Mesenchymal stem cell (in vitro differentiated cells and primary cell): ENCODE measurements at regions not wholly inside any gene's neighbourhood (a gene's known extent, or its start where the extent isn't known, plus 50 kb on each side); places are given as distances from the start of the nearest gene placed in this dataset.

ENCODE experiments used
- DNase-seq: peaks from one replicate; pipeline ENCODE4 v3.0.0-alpha.2; 2013
- H2AFZ ChIP-seq: one replicate; pipeline ENCODE4 v1.6.1; 2013; ENCODE audit warnings: low read depth, mild to moderate bottlenecking, control low read depth, inconsistent platforms, low read length, moderate library complexity
- H2AK5ac ChIP-seq: 2 replicates; pipeline ENCODE4 v1.6.1; 2013; ENCODE audit warnings: low read length, moderate library complexity, mild to moderate bottlenecking, inconsistent platforms; ENCODE audit not compliant: severe bottlenecking
- H2BK120ac ChIP-seq: one replicate; pipeline ENCODE4 v1.6.1; 2013; ENCODE audit warnings: low read depth, mild to moderate bottlenecking, inconsistent platforms, low read length, moderate library complexity
- H2BK12ac ChIP-seq, 2 experiments: one replicate each; pipeline ENCODE4 v1.6.1; 2013; ENCODE audit warnings: inconsistent platforms in 2 of 2, low read length in 2 of 2, mild to moderate bottlenecking in 2 of 2, moderate library complexity in 2 of 2, control low read depth in 1 of 2
- H2BK15ac ChIP-seq: one replicate; pipeline ENCODE4 v1.6.1; 2013; ENCODE audit warnings: mild to moderate bottlenecking, low read depth, inconsistent platforms; ENCODE audit not compliant: poor library complexity, severe bottlenecking
- H2BK5ac ChIP-seq: 2 replicates; pipeline ENCODE4 v1.6.1; 2013; ENCODE audit warnings: low read depth, mild to moderate bottlenecking, low read length, control low read depth, inconsistent platforms; ENCODE audit not compliant: poor library complexity, severe bottlenecking
- H3K14ac ChIP-seq, 2 experiments: one replicate each; pipeline ENCODE4 v1.6.1; 2013; ENCODE audit warnings: inconsistent platforms in 2 of 2, low read length in 2 of 2, control low read depth in 1 of 2, mild to moderate bottlenecking in 1 of 2, moderate library complexity in 1 of 2
- H3K18ac ChIP-seq, 2 experiments: one replicate each; pipeline ENCODE4 v1.6.1; 2013; ENCODE audit warnings: inconsistent platforms in 2 of 2, low read length in 2 of 2, control low read depth in 1 of 2, low read depth in 1 of 2, mild to moderate bottlenecking in 1 of 2
- H3K23ac ChIP-seq, 2 experiments: one replicate each; pipeline ENCODE4 v1.6.1; 2013; ENCODE audit warnings: inconsistent platforms in 2 of 2, low read length in 2 of 2, mild to moderate bottlenecking in 2 of 2, moderate library complexity in 2 of 2, control low read depth in 1 of 2
- H3K27ac ChIP-seq: 2 replicates; pipeline ENCODE4 v1.5.1; 2013; ENCODE audit warnings: mild to moderate bottlenecking, moderate library complexity, low read length, control low read depth, inconsistent platforms; ENCODE audit not compliant: poor library complexity, severe bottlenecking
- H3K27me3 ChIP-seq, 2 experiments: 2 replicates each; pipeline versions ENCODE4 v1.6.1 to v1.7.0; 2013; ENCODE audit warnings: low read length in 2 of 2, mild to moderate bottlenecking in 2 of 2, moderate library complexity in 2 of 2, control low read depth in 1 of 2, inconsistent platforms in 1 of 2; ENCODE audit not compliant: control insufficient read depth in 1 of 2, insufficient read depth in 1 of 2
- H3K36me3 ChIP-seq, 2 experiments: 2 replicates each; pipeline versions ENCODE4 v1.6.1 to v1.7.0; 2013; ENCODE audit warnings: low read length in 2 of 2, control low read depth in 1 of 2, inconsistent platforms in 1 of 2, low read depth in 1 of 2, mild to moderate bottlenecking in 1 of 2; ENCODE audit not compliant: insufficient read depth in 2 of 2, control insufficient read depth in 1 of 2
- H3K4ac ChIP-seq, 2 experiments: one replicate each; pipeline ENCODE4 v1.6.1; 2013; ENCODE audit warnings: inconsistent platforms in 2 of 2, low read length in 2 of 2, mild to moderate bottlenecking in 2 of 2, moderate library complexity in 2 of 2, control low read depth in 1 of 2, low read depth in 1 of 2
- H3K4me1 ChIP-seq: 2 replicates; pipeline ENCODE4 v1.6.1; 2013; ENCODE audit warnings: low read depth, low read length, control low read depth; ENCODE audit not compliant: control insufficient read depth, insufficient read depth
- H3K4me2 ChIP-seq: 2 replicates; pipeline ENCODE4 v1.6.1; 2013; ENCODE audit warnings: low read length, mild to moderate bottlenecking, inconsistent platforms; ENCODE audit not compliant: poor library complexity, severe bottlenecking
- H3K4me3 ChIP-seq, 2 experiments: 2 replicates each; pipeline versions ENCODE4 v1.5.1 to v1.7.0; 2013; ENCODE audit warnings: low read length in 2 of 2, mild to moderate bottlenecking in 2 of 2, control low read depth in 1 of 2, low read depth in 1 of 2; ENCODE audit not compliant: insufficient read depth in 1 of 2
- H3K79me1 ChIP-seq: replicated peaks from 2 replicates; pipeline ENCODE4 v1.6.1; 2013; ENCODE audit warnings: mild to moderate bottlenecking, control low read depth, low read length, inconsistent platforms; ENCODE audit not compliant: poor library complexity, severe bottlenecking
- H3K9ac ChIP-seq: 2 replicates; pipeline ENCODE4 v1.7.0; 2013; ENCODE audit warnings: mild to moderate bottlenecking, low read length, moderate library complexity
- H3K9me3 ChIP-seq: 2 replicates; pipeline ENCODE4 v1.7.0; 2013; ENCODE audit warnings: mild to moderate bottlenecking, low read length; ENCODE audit not compliant: control insufficient read depth
- H4K8ac ChIP-seq: one replicate; pipeline ENCODE4 v1.6.1; 2013; ENCODE audit warnings: inconsistent platforms, mild to moderate bottlenecking, low read length, moderate library complexity
- H4K91ac ChIP-seq: one replicate; pipeline ENCODE4 v1.6.1; 2013; ENCODE audit warnings: mild to moderate bottlenecking, low read length, inconsistent platforms
- WGBS: methylation state at CpG from one replicate; pipeline ENCODE4 v1.1.7; 2013; ENCODE audit warnings: mixed read lengths; 5-methylcytosine and 5-hydroxymethylcytosine counted together

- WGBS = 67% methylated on average over 4 of the region's 4 CpGs
- no peak overlapping the region for H2BK120ac ChIP-seq
- H3K4me3 ChIP-seq = no peak overlapping the region
- no peak overlapping the region for H2BK15ac ChIP-seq
- H3K36me3 ChIP-seq = no peaks in the 10 kb centered on the region
- H3K27me3 ChIP-seq = peaks cover 0 to 7% of the 10 kb centered on the region in 2 experiments
- no peak overlapping the region for H3K9ac ChIP-seq
- no peak overlapping the region for H3K18ac ChIP-seq
- H4K91ac ChIP-seq = no peak overlapping the region
- no peak overlapping the region for H2AK5ac ChIP-seq
- no peak overlapping the region for H3K4me2 ChIP-seq
- no peak overlapping the region for H3K4ac ChIP-seq
- H3K27ac ChIP-seq = no peak overlapping the region
- no peak overlapping the region for H2BK12ac ChIP-seq
- H3K4me1 ChIP-seq = no peaks in the 10 kb centered on the region
- no peak overlapping the region for H3K23ac ChIP-seq
- no peak overlapping the region for H2AFZ ChIP-seq
- H3K14ac ChIP-seq = no peak overlapping the region
- H4K8ac ChIP-seq = no peak overlapping the region
- no peak for DNase-seq
- no peaks in the 10 kb centered on the region for H3K79me1 ChIP-seq
- H3K9me3 ChIP-seq = peaks cover 17% of the 10 kb centered on the region
- no peak overlapping the region for H2BK5ac ChIP-seq
Measured at GRCh38 chr7:4399121-4399520, 283.0 kb upstream of the FOXK1 start.

GRCh38 chr7:4399596-4399995 lies 282.5 kb upstream of the FOXK1 start:
- H3K18ac ChIP-seq = no peak overlapping the region
- no peak overlapping the region for H2AK5ac ChIP-seq
- no peak overlapping the region for H2BK5ac ChIP-seq
- H3K9ac ChIP-seq = no peak overlapping the region
- H3K27ac ChIP-seq = no peak overlapping the region
- H3K27me3 ChIP-seq = peaks cover 0 to 7% of the 10 kb centered on the region in 2 experiments
- no peak overlapping the region for H3K14ac ChIP-seq
- no peak overlapping the region for H3K23ac ChIP-seq
- no peak overlapping the region for H2BK12ac ChIP-seq
- no peaks in the 10 kb centered on the region for H3K36me3 ChIP-seq
- no peak overlapping the region for H4K8ac ChIP-seq
- H3K4me1 ChIP-seq = no peaks in the 10 kb centered on the region
- H3K4ac ChIP-seq = no peak overlapping the region
- no peaks in the 10 kb centered on the region for H3K79me1 ChIP-seq
- DNase-seq = no peak
- no peak overlapping the region for H2BK120ac ChIP-seq
- H3K4me3 ChIP-seq = no peak overlapping the region
- H3K4me2 ChIP-seq = no peak overlapping the region
- H3K9me3 ChIP-seq = peaks cover 14% of the 10 kb centered on the region
- no peak overlapping the region for H4K91ac ChIP-seq
- H2AFZ ChIP-seq = no peak overlapping the region
- no peak overlapping the region for H2BK15ac ChIP-seq
- WGBS = 66% methylated on average over 7 of the region's 8 CpGs

- Histone ChIP-seq H2BK12ac (no peak overlapping the region), H3K79me1 (no peaks in the 10 kb centered on the region), H2BK5ac (no peak overlapping the region), H2BK15ac (no peak overlapping the region), H3K9me3 (peaks cover 3% of the 10 kb centered on the region), H2BK120ac (no peak overlapping the region), H3K4me2 (no peak overlapping the region), H3K4ac (no peak overlapping the region), H4K8ac (no peak overlapping the region), H3K23ac (no peak overlapping the region), H3K14ac (no peak overlapping the region), H3K4me1 (no peaks in the 10 kb centered on the region), H3K9ac (no peak overlapping the region), H2AK5ac (no peak overlapping the region), H3K27ac (no peak overlapping the region), H3K27me3 (peaks cover 0 to 15% of the 10 kb centered on the region in 2 experiments), H3K18ac (no peak overlapping the region), H2AFZ (no peak overlapping the region), H4K91ac (no peak overlapping the region), H3K36me3 (no peaks in the 10 kb centered on the region), H3K4me3 (no peak overlapping the region)
- 56% methylated on average over 7 of the region's 7 CpGs for WGBS
- no peak for DNase-seq
Measured at GRCh38 chr7:4406288-4407058, 275.6 kb upstream of the FOXK1 start.

- Histone ChIP-seq H3K4ac (no peak overlapping the region), H3K23ac (no peak overlapping the region), H3K18ac (no peak overlapping the region), H3K4me2 (no peak overlapping the region), H2AFZ (no peak overlapping the region), H3K27ac (no peak overlapping the region), H3K9ac (no peak overlapping the region), H3K4me1 (no peaks in the 10 kb centered on the region), H3K14ac (no peak overlapping the region), H2BK5ac (no peak overlapping the region), H2BK15ac (no peak overlapping the region), H3K9me3 (peaks cover 8% of the 10 kb centered on the region), H3K4me3 (no peak overlapping the region), H3K79me1 (no peaks in the 10 kb centered on the region), H2BK120ac (no peak overlapping the region), H2BK12ac (no peak overlapping the region), H2AK5ac (no peak overlapping the region), H4K8ac (no peak overlapping the region), H3K36me3 (no peaks in the 10 kb centered on the region), H4K91ac (no peak overlapping the region), H3K27me3 (peaks cover 0 to 8% of the 10 kb centered on the region in 2 experiments)
- no peak for DNase-seq
- 88% methylated on average over 4 of the region's 10 CpGs for WGBS
Measured at GRCh38 chr7:4409946-4410345, 272.1 kb upstream of the FOXK1 start.
